ENCODE measurements at regions not wholly inside any gene's neighbourhood (a gene's known extent, or its start where the extent isn't known, plus 50 kb on each side); places are given as distances from the start of the nearest gene placed in this dataset.
"Not testable (repeated sequence)": the region's sequence is repeated elsewhere in the genome, so short reads cannot be mapped to it uniquely, and the experiment has no call there.

GRCh38 chr7:88590963-88591362, 168.5 kb upstream of the ZNF804B start:
- H3K27ac ChIP-seq = no peak overlapping the region
- no peak for TF ChIP-seq CTCF (conservative IDR thresholded peaks at IDR 0.05)

- H3K27ac ChIP-seq = no peak overlapping the region
- TF ChIP-seq CTCF (conservative IDR thresholded peaks at IDR 0.05) = no peak
Observed at GRCh38 chr7:88589927-88590326, 169.6 kb upstream of the ZNF804B start.

GRCh38 chr7:88586890-88587289, 172.6 kb upstream of the ZNF804B start:
- no peak overlapping the region for H3K27ac ChIP-seq
- no peak for TF ChIP-seq CTCF (conservative IDR thresholded peaks at IDR 0.05)

- no peak overlapping the region for H3K27ac ChIP-seq
- no peak for TF ChIP-seq CTCF (conservative IDR thresholded peaks at IDR 0.05)
Observed at GRCh38 chr7:88586219-88586618, 173.3 kb upstream of the ZNF804B start.

GRCh38 chr7:88576720-88577119, 182.8 kb upstream of the ZNF804B start:
- TF ChIP-seq CTCF (conservative IDR thresholded peaks at IDR 0.05) = no peak
- H3K27ac ChIP-seq = no peak overlapping the region

GRCh38 chr7:88566162-88566729, 193.3 kb upstream of the ZNF804B start:
- no peak for TF ChIP-seq CTCF (conservative IDR thresholded peaks at IDR 0.05)
- no peak overlapping the region for H3K27ac ChIP-seq

GRCh38 chr7:88565401-88565800, 194.1 kb upstream of the ZNF804B start:
- no peak overlapping the region for H3K27ac ChIP-seq
- no peak for TF ChIP-seq CTCF (conservative IDR thresholded peaks at IDR 0.05)

GRCh38 chr7:88556441-88556840, 203.1 kb upstream of the ZNF804B start:
- not testable (repeated sequence) for H3K27ac ChIP-seq

- not testable (repeated sequence) for H3K27ac ChIP-seq
Observed at GRCh38 chr7:88554847-88555246, 204.7 kb upstream of the ZNF804B start.
